HepG2 (cell line): ENCODE measurements at regions not wholly inside any gene's neighbourhood (a gene's known extent, or its start where the extent isn't known, plus 50 kb on each side); places are given as distances from the start of the nearest gene placed in this dataset.

Experiments
- ATAC-seq: fragments of 200-7000 bp; cut with Tn5 transposase; 3 replicates; pipeline ENCODE4 v1.9.1; 2020; ENCODE audit warnings: mild to moderate bottlenecking, moderate library complexity
- BruUV-seq: library from RNA; stranded (reverse); fragments of 400-500 nt; replicated peaks from 2 replicates; lab custom pipeline; 2021; lab: Mats Ljungman, UMichigan
- CTCF ChIA-PET: fragments of 300-600 bp; formaldehyde crosslinking; extraction: SDS; loops from one replicate; lab custom pipeline; 2021; ENCODE audit warnings: low total read pairs, inconsistent platforms, low intra/inter-chr PET ratio; lab: Yijun Ruan, JAX
- POLR2A ChIA-PET: fragments of 350-600 bp; sonication (Branson Sonifier 250); formaldehyde crosslinking; loops from one replicate; lab custom pipeline; 2020; ENCODE audit warnings: antibody characterized with exemption, inconsistent platforms; lab: Yijun Ruan, JAX
- DNase-seq: peaks from one replicate; pipeline ENCODE4 v3.0.0-alpha.2; 2015; ENCODE audit warnings: low spot score
- FAIRE-seq: peaks from 3 replicates; lab custom pipeline; 2011; peaks lifted over from hg19 to GRCh38; lab: Jason Lieb, UNC
- H2AFZ ChIP-seq: one replicate; pipeline ENCODE4 v1.6.1; 2011; ENCODE audit warnings: low read length, inconsistent platforms
- H3K27ac ChIP-seq: fragments of 300-600 bp; 3 replicates; pipeline ENCODE4 v1.8.0; 2011; ENCODE audit warnings: mixed run types, mild to moderate bottlenecking, mixed read lengths, low read length, inconsistent platforms; ENCODE audit not compliant: insufficient read depth; ENCODE audit errors: extremely low read length
- H3K27me3 ChIP-seq, 2 experiments: fragments of 200-600 bp in 1 of 2; 2 replicates in 1 of 2; 3 replicates in 1 of 2; pipeline versions ENCODE4 v1.6.0 to v1.8.0; 2011; ENCODE audit warnings: low read length in 2 of 2, mild to moderate bottlenecking in 2 of 2, moderate library complexity in 2 of 2, inconsistent platforms in 1 of 2; ENCODE audit not compliant: insufficient read depth in 2 of 2, control insufficient read depth in 1 of 2
- H3K36me3 ChIP-seq, 2 experiments: fragments of 200-600 bp in 1 of 2; replicated peaks in 1 of 2; 2 replicates in 1 of 2; 3 replicates in 1 of 2; pipeline versions ENCODE4 v1.5.1 to v1.8.0; 2011; ENCODE audit warnings: low read length in 2 of 2, inconsistent platforms in 1 of 2; ENCODE audit not compliant: insufficient read depth in 2 of 2, control insufficient read depth in 1 of 2
- H3K4me1 ChIP-seq: 2 replicates; pipeline ENCODE4 v1.5.1; 2012; ENCODE audit warnings: low read length, inconsistent platforms; ENCODE audit not compliant: insufficient read depth
- H3K4me2 ChIP-seq: 2 replicates; pipeline ENCODE4 v1.6.0; 2011; ENCODE audit warnings: low read depth, low read length, inconsistent platforms
- H3K4me3 ChIP-seq, 3 experiments: fragments of 200-600 bp in 1 of 3; sonication (generic), shearing (Covaris generic) in 1 of 3; replicated peaks in 1 of 3; 2 replicates each; pipeline ENCODE4 v1.5.1; 2011 to 2016; ENCODE audit warnings: low read length in 3 of 3, inconsistent platforms in 2 of 3, low read depth in 2 of 3, mild to moderate bottlenecking in 2 of 3, control low read depth in 1 of 3, mixed read lengths in 1 of 3; ENCODE audit not compliant: insufficient read depth in 1 of 3
- H3K79me2 ChIP-seq: one replicate; pipeline ENCODE4 v1.6.1; 2011; ENCODE audit warnings: low read length, inconsistent platforms; ENCODE audit not compliant: insufficient read depth
- H3K9ac ChIP-seq: 2 replicates; pipeline ENCODE4 v1.6.0; 2011; ENCODE audit warnings: mild to moderate bottlenecking, low read depth, low read length, inconsistent platforms; ENCODE audit not compliant: insufficient read depth
- H3K9me3 ChIP-seq: 2 replicates; pipeline ENCODE4 v1.5.1; 2012; ENCODE audit warnings: mild to moderate bottlenecking, low read length
- H4K20me1 ChIP-seq: 2 replicates; pipeline ENCODE4 v1.6.0; 2011; ENCODE audit warnings: inconsistent platforms, mild to moderate bottlenecking, low read length, moderate library complexity; ENCODE audit not compliant: insufficient read depth
- FOXA1 ChIP-seq, 2 experiments: fragments of 450-650 bp in 1 of 2; sonication (generic) in 1 of 2; formaldehyde crosslinking in 1 of 2; IDR thresholded peaks; 2 replicates each; pipeline versions ENCODE4 v1.4.0 to v1.6.1; 2016 to 2020; ENCODE audit warnings: missing genetic modification reagents in 1 of 2
- WGBS: methylation state at CpG from one replicate; pipeline ENCODE4 v1.1.6; 2017; ENCODE audit warnings: low lambda C conversion rate; 5-methylcytosine and 5-hydroxymethylcytosine counted together
- in situ Hi-C: cut with HindIII; loops from 2 replicates; pipeline ENCODE4 v1.10.0; 2017; ENCODE audit warnings: low pct_unique_long_range_greater_than_20kb; ENCODE audit not compliant: extremely low pct_ligation_motif_present
- intact Hi-C: fragments of 100-400 bp; cut with micrococcal nuclease; formaldehyde crosslinking; loops from one replicate; pipeline ENCODE4 v1.10.0; 2022; ENCODE audit not compliant: unreplicated experiment
- TF ChIP-seq, protein P1 (sequence below): sonication (generic); formaldehyde crosslinking; IDR thresholded peaks from 2 replicates; pipeline ENCODE4 v1.4.0; 2020; ENCODE audit warnings: mild to moderate bottlenecking, missing genetic modification reagents, borderline replicate concordance

DNA sequence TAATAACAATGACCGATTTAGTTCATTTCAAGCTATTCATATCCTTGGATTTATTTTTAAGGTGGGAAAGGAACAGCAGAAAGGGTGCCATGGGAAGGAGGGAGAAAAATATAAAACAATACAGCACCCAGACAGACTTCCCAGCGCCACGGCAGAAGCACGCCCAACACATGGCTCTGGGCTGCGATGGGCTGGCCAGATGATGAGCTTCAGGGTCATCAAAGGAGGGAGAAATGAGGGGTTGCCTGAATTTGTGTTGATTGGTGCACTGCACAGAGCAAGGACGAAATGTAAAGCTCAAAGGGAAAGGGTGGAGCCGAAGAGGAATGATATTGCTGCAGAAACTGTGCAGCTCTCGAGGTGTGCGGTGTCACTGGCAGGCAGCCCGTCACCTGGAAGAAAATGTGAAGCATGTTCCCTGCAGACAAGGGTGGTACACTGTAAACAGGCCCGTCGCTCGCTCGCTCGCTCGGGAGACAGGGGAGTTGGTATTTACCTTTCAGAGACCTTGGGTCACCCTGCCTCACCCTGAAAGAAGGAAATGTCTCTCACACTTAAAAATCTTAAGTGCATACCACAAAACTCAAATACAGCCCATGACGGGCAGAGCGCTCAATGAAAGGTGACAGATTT lies 195.5 kb upstream of the CTAGE1 start:
- Histone ChIP-seq H3K36me3 (no peaks in the 10 kb centered on the region), H3K9ac (no peak overlapping the region), H3K4me2 (no peak overlapping the region), H3K79me2 (no peaks in the 10 kb centered on the region), H3K27me3 (peaks cover 0 to 2% of the 10 kb centered on the region in 2 experiments; a peak in 2 of 5 replicates), H3K4me3 (no peak overlapping the region), H3K9me3 (no peaks in the 10 kb centered on the region), H3K27ac (no peak overlapping the region), H3K4me1 (peaks cover 9% of the 10 kb centered on the region), H4K20me1 (no peaks in the 10 kb centered on the region), H2AFZ (no peak overlapping the region)
- ATAC-seq (no peak; the same call in 2 of the 3 replicates), DNase-seq (no peak), FAIRE-seq (no peak)
- BruUV-seq, result no TSS peak
- CTCF ChIA-PET, result no interaction called here
- intact Hi-C loops (no loop called here), in situ Hi-C loops (no loop called here)
- TF ChIP-seq, protein P1, sequence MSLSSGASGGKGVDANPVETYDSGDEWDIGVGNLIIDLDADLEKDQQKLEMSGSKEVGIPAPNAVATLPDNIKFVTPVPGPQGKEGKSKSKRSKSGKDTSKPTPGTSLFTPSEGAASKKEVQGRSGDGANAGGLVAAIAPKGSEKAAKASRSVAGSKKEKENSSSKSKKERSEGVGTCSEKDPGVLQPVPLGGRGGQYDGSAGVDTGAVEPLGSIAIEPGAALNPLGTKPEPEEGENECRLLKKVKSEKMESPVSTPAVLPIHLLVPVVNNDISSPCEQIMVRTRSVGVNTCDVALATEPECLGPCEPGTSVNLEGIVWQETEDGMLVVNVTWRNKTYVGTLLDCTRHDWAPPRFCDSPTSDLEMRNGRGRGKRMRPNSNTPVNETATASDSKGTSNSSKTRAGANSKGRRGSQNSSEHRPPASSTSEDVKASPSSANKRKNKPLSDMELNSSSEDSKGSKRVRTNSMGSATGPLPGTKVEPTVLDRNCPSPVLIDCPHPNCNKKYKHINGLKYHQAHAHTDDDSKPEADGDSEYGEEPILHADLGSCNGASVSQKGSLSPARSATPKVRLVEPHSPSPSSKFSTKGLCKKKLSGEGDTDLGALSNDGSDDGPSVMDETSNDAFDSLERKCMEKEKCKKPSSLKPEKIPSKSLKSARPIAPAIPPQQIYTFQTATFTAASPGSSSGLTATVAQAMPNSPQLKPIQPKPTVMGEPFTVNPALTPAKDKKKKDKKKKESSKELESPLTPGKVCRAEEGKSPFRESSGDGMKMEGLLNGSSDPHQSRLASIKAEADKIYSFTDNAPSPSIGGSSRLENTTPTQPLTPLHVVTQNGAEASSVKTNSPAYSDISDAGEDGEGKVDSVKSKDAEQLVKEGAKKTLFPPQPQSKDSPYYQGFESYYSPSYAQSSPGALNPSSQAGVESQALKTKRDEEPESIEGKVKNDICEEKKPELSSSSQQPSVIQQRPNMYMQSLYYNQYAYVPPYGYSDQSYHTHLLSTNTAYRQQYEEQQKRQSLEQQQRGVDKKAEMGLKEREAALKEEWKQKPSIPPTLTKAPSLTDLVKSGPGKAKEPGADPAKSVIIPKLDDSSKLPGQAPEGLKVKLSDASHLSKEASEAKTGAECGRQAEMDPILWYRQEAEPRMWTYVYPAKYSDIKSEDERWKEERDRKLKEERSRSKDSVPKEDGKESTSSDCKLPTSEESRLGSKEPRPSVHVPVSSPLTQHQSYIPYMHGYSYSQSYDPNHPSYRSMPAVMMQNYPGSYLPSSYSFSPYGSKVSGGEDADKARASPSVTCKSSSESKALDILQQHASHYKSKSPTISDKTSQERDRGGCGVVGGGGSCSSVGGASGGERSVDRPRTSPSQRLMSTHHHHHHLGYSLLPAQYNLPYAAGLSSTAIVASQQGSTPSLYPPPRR (CRISPR knock-in tag), result no peak
- no peak for TF ChIP-seq FOXA1 (IDR thresholded peaks at IDR 0.05)
- 0 out of 2 replicates have a peak, but pooled peaks have one; percentile 11 for TF ChIP-seq FOXA1 (CRISPR knock-in tag; IDR thresholded peaks at IDR 0.05)
- POLR2A ChIA-PET, result no interaction called here
- 20% methylated on average over 18 of the region's 18 CpGs for WGBS
